ENCODE measurements at regions not wholly inside any gene's neighbourhood (a gene's known extent, or its start where the extent isn't known, plus 50 kb on each side); places are given as distances from the start of the nearest gene placed in this dataset.

GRCh38 chr5:2240118-2240904 is 357.6 kb upstream of the IRX4 start:
- TF ChIP-seq CTCF (conservative IDR thresholded peaks at IDR 0.05; ENCODE audit: low read depth in 2 of 2) (no peak), POLR2AphosphoS5 (IDR thresholded peaks at IDR 0.05; ENCODE audit: low read depth) (no peak), CREB1 (CRISPR knock-in tag; IDR thresholded peaks at IDR 0.05; ENCODE audit: low read depth) (no peak), REST (IDR thresholded peaks at IDR 0.05; ENCODE audit: unreplicated experiment) (no peak), EZH2 (IDR thresholded peaks at IDR 0.05; ENCODE audit: low read depth, unreplicated experiment) (no peak), NANOG (IDR thresholded peaks at IDR 0.05; ENCODE audit: borderline replicate concordance) (no peak), ETS1 (IDR thresholded peaks at IDR 0.05) (no peak), JUNB (IDR thresholded peaks at IDR 0.05; ENCODE audit: unreplicated experiment) (no peak), ZNF462 (CRISPR knock-in tag; IDR thresholded peaks at IDR 0.05) (no peak), EZH2phosphoT487 (IDR thresholded peaks at IDR 0.05; ENCODE audit: unreplicated experiment) (no peak), ZNF331 (CRISPR knock-in tag; IDR thresholded peaks at IDR 0.05; ENCODE audit: low read depth) (no peak), STAT1 (IDR thresholded peaks at IDR 0.05; ENCODE audit: unreplicated experiment) (no peak)

Data from GM23338 (cell line).